Liver (tissue), 8 donors: ENCODE measurements at regions not wholly inside any gene's neighbourhood (a gene's known extent, or its start where the extent isn't known, plus 50 kb on each side); places are given as distances from the start of the nearest gene placed in this dataset.

ENCODE experiments used
- DNase-seq: peaks from one replicate; pipeline ENCODE4 v3.0.0-alpha.2; 2017; ENCODE audit warnings: low spot score
- H3K27ac ChIP-seq, 2 donors: one replicate each; pipeline ENCODE4 v1.7.0; 2013; ENCODE audit warnings: inconsistent platforms in 2 of 2, low read length in 2 of 2, control low read depth in 1 of 2, low read depth in 1 of 2, mild to moderate bottlenecking in 1 of 2
- H3K27me3 ChIP-seq, 4 donors: one replicate each; pipeline versions ENCODE4 v1.6.1 to v1.7.0; 2013; ENCODE audit warnings: low read length in 3 of 4, inconsistent platforms in 1 of 4, mild to moderate bottlenecking in 1 of 4, moderate library complexity in 1 of 4; ENCODE audit not compliant: control insufficient read depth in 4 of 4, insufficient read depth in 4 of 4
- H3K36me3 ChIP-seq, 4 donors: one replicate each; pipeline versions ENCODE4 v1.6.1 to v1.7.0; 2013; ENCODE audit warnings: low read length in 3 of 4, mild to moderate bottlenecking in 3 of 4, low read depth in 1 of 4, moderate library complexity in 1 of 4; ENCODE audit not compliant: control insufficient read depth in 4 of 4, insufficient read depth in 3 of 4
- H3K4me1 ChIP-seq, 4 donors: one replicate each; pipeline versions ENCODE4 v1.6.1 to v1.7.0; 2013; ENCODE audit warnings: low read length in 3 of 4, mild to moderate bottlenecking in 3 of 4, moderate library complexity in 1 of 4; ENCODE audit not compliant: control insufficient read depth in 4 of 4, insufficient read depth in 4 of 4
- H3K4me3 ChIP-seq, 3 donors: one replicate each; pipeline versions ENCODE4 v1.6.1 to v1.7.0; 2013; ENCODE audit warnings: low read length in 3 of 3, control low read depth in 1 of 3, low read depth in 1 of 3, mild to moderate bottlenecking in 1 of 3
- H3K9ac ChIP-seq, 2 donors: one replicate each; pipeline ENCODE4 v1.7.0; 2013; ENCODE audit warnings: low read length in 2 of 2, mild to moderate bottlenecking in 2 of 2, moderate library complexity in 2 of 2, control low read depth in 1 of 2, low read depth in 1 of 2
- H3K9me3 ChIP-seq, 4 donors: one replicate each; pipeline versions ENCODE4 v1.6.1 to v1.7.0; 2013; ENCODE audit warnings: low read length in 3 of 4; ENCODE audit not compliant: control insufficient read depth in 4 of 4
- ATF3 ChIP-seq: IDR thresholded peaks from 2 replicates; pipeline ENCODE4 v1.6.1; 2016; ENCODE audit warnings: antibody characterized with exemption
- CTCF ChIP-seq: fragments of 150-350 bp; IDR thresholded peaks from 2 replicates; pipeline ENCODE4 v1.5.1; 2017; ENCODE audit warnings: improper control_type of control experiment, low read depth, low read length; ENCODE audit not compliant: missing input control
- EGR1 ChIP-seq, 2 donors: IDR thresholded peaks; 2 replicates each; pipeline ENCODE4 v1.6.1; 2016 to 2018; ENCODE audit warnings: antibody characterized with exemption in 2 of 2, low read depth in 2 of 2
- FOXA2 ChIP-seq: IDR thresholded peaks from 2 replicates; pipeline ENCODE4 v1.6.1; 2016; ENCODE audit warnings: antibody characterized with exemption
- GABPA ChIP-seq, 2 donors: IDR thresholded peaks in 1 of 2; conservative IDR thresholded peaks in 1 of 2; 2 replicates each; pipeline ENCODE4 v1.6.1; 2016; ENCODE audit warnings: antibody characterized with exemption in 2 of 2, mild to moderate bottlenecking in 1 of 2, moderate library complexity in 1 of 2
- HNF4G ChIP-seq: IDR thresholded peaks from 2 replicates; pipeline ENCODE4 v1.6.1; 2016; ENCODE audit warnings: antibody characterized with exemption
- JUND ChIP-seq, 2 donors: IDR thresholded peaks; 2 replicates each; pipeline ENCODE4 v1.6.1; 2016; ENCODE audit warnings: antibody characterized with exemption in 2 of 2
- MAX ChIP-seq: IDR thresholded peaks from 2 replicates; pipeline ENCODE4 v1.6.1; 2016; ENCODE audit warnings: antibody characterized with exemption
- NR2F2 ChIP-seq: IDR thresholded peaks from 2 replicates; pipeline ENCODE4 v1.6.1; 2016; ENCODE audit warnings: antibody characterized with exemption
- RAD21 ChIP-seq, 2 donors: IDR thresholded peaks; 2 replicates each; pipeline ENCODE4 v1.6.1; 2016; ENCODE audit warnings: antibody characterized with exemption in 2 of 2, mild to moderate bottlenecking in 2 of 2
- REST ChIP-seq: IDR thresholded peaks from 2 replicates; pipeline ENCODE4 v1.6.1; 2016; ENCODE audit warnings: antibody characterized with exemption, mild to moderate bottlenecking
- RXRA ChIP-seq, 2 donors: IDR thresholded peaks; 2 replicates each; pipeline ENCODE4 v1.6.1; 2017 to 2018; ENCODE audit warnings: antibody characterized with exemption in 2 of 2, mild to moderate bottlenecking in 1 of 2
- SP1 ChIP-seq: IDR thresholded peaks from 2 replicates; pipeline ENCODE4 v1.6.1; 2018; ENCODE audit warnings: antibody characterized with exemption, mild to moderate bottlenecking
- TAF1 ChIP-seq: conservative IDR thresholded peaks from 2 replicates; pipeline ENCODE4 v1.6.1; 2016; ENCODE audit warnings: antibody characterized with exemption, mild to moderate bottlenecking
- YY1 ChIP-seq: IDR thresholded peaks from 2 replicates; pipeline ENCODE4 v1.6.1; 2016; ENCODE audit warnings: antibody characterized with exemption, mild to moderate bottlenecking
- ZBTB33 ChIP-seq: IDR thresholded peaks from 2 replicates; pipeline ENCODE4 v1.6.1; 2016; ENCODE audit warnings: antibody characterized with exemption
- WGBS: extraction: QIAGEN DNeasy Blood & Tissue Kit; methylation state at CpG from one replicate; pipeline ENCODE4 v1.1.7; 2013; 5-methylcytosine and 5-hydroxymethylcytosine counted together
- donor health status: healthy.
- donor health status: healthy.
- donor health status: healthy.
- donor health status: healthy.
- donor health status: healthy.

DNA sequence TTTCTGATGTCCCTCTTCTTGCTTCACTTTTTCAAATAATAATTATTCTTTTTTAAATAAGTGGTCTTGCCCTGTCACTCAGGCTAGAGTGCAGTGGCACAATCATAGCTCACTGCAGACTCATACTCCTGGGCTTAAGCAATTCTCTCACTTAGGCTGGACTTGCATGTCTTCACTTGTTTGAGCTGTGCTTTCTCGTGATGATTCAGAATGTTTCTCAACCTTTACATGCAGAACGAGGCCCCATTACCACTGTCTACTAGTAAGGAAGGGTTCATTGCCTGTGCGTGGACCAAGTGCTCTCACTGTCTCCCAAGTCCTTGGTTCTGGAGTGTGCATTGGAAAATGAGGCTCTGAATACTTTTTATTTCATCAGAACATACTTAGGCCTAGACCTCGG is 468.6 kb upstream of the COBL start:
- no peak for TF ChIP-seq EGR1 (IDR thresholded peaks at IDR 0.05; ENCODE audit: low read depth in 2 of 2)
- TF ChIP-seq GABPA (IDR thresholded peaks at IDR 0.05 in 1 of 2, conservative IDR thresholded peaks at IDR 0.05 in 1 of 2): no peak
- no peak for TF ChIP-seq RAD21 (IDR thresholded peaks at IDR 0.05)
- no peak for TF ChIP-seq HNF4G
- TF ChIP-seq ZBTB33: no peak
- no peak for TF ChIP-seq NR2F2
- no peak for TF ChIP-seq YY1
- Histone ChIP-seq H3K4me3 (no peak overlapping the region), H3K9ac (no peak overlapping the region), H3K4me1 (no peaks in the 10 kb centered on the region), H3K27ac (no peak overlapping the region), H3K27me3 (no peaks in the 10 kb centered on the region), H3K36me3 (no peaks in the 10 kb centered on the region), H3K9me3 (no peaks in the 10 kb centered on the region)
- 62% methylated on average over 4 of the region's 4 CpGs for WGBS
- no peak for DNase-seq

DNA sequence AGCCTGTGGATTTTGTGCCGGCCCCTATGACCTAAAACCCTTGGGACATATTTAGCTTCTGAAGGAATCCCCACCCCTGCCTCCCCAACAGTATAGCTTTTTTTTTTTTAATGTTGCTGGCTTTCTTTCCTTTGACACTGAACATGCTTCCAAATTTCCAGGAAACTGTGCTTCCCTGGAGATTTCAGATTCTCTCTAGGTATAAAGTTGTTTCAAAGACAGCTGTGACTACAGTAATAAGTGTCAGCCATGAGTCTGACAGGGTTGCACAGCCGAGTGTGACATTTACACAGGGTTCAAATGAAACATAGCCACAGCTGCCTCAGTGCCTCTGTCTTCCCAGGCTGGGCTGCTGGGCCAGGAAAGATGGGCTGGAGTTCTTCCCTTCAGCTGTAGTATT is 466.6 kb upstream of the COBL start:
- H3K27me3 ChIP-seq: no peaks in the 10 kb centered on the region
- no peak overlapping the region for H3K27ac ChIP-seq
- WGBS: 54% methylated on average over 2 of the region's 2 CpGs
- H3K9ac ChIP-seq: no peak overlapping the region
- H3K4me3 ChIP-seq: no peak overlapping the region
- H3K9me3 ChIP-seq: no peaks in the 10 kb centered on the region
- no peak for TF ChIP-seq HNF4G
- TF ChIP-seq SP1: no peak
- TF ChIP-seq TAF1: no peak
- TF ChIP-seq RXRA (IDR thresholded peaks at IDR 0.05): no peak
- no peak for TF ChIP-seq CTCF
- TF ChIP-seq ATF3: no peak
- TF ChIP-seq ZBTB33: no peak
- no peak for TF ChIP-seq FOXA2
- no peaks in the 10 kb centered on the region for H3K36me3 ChIP-seq
- DNase-seq: no peak
- H3K4me1 ChIP-seq: no peaks in the 10 kb centered on the region

- Histone ChIP-seq H3K27ac (no peak overlapping the region), H3K9ac (no peak overlapping the region), H3K4me3 (no peak overlapping the region), H3K9me3 (no peaks in the 10 kb centered on the region), H3K4me1 (no peaks in the 10 kb centered on the region), H3K27me3 (peaks cover 0 to 2% (median 0%) of the 10 kb centered on the region in 4 donors), H3K36me3 (no peaks in the 10 kb centered on the region)
- 70% methylated on average over 2 of the region's 2 CpGs for WGBS
- DNase-seq: no peak
- TF ChIP-seq YY1 (no peak), JUND (IDR thresholded peaks at IDR 0.05) (no peak), MAX (no peak), FOXA2 (no peak), ZBTB33 (no peak), REST (no peak), HNF4G (no peak)
Observed at GRCh38 chr7:51778121-51778520, 461.5 kb upstream of the COBL start.
